Kidney (tissue), 13 donors: ENCODE measurements at regions not wholly inside any gene's neighbourhood (a gene's known extent, or its start where the extent isn't known, plus 50 kb on each side); places are given as distances from the start of the nearest gene placed in this dataset.
"Not testable (repeated sequence)": the region's sequence is repeated elsewhere in the genome, so short reads cannot be mapped to it uniquely, and the experiment has no call there.

Experiments used
- DNase-seq, 5 donors: peaks; one replicate each; pipeline ENCODE4 v3.0.0-alpha.2; 2013 to 2020
- FAIRE-seq: peaks from 2 replicates; lab custom pipeline; 2012; peaks lifted over from hg19 to GRCh38; lab: Jason Lieb, UNC
- H3K27ac ChIP-seq, 2 donors: one replicate each; pipeline ENCODE4 v1.7.0; 2013; ENCODE audit warnings: low read depth in 2 of 2, low read length in 2 of 2, inconsistent platforms in 1 of 2
- H3K27me3 ChIP-seq: one replicate; pipeline ENCODE4 v1.7.1; 2013; ENCODE audit warnings: low read length, inconsistent platforms; ENCODE audit not compliant: control insufficient read depth, insufficient read depth
- H3K36me3 ChIP-seq, 3 donors: one replicate each; pipeline versions ENCODE4 v1.7.0 to v1.7.1; 2013; ENCODE audit warnings: low read length in 3 of 3, control low read depth in 1 of 3, inconsistent platforms in 1 of 3; ENCODE audit not compliant: insufficient read depth in 3 of 3, control insufficient read depth in 2 of 3
- H3K4me1 ChIP-seq, 3 donors: one replicate each; pipeline versions ENCODE4 v1.7.0 to v1.7.1; 2013; ENCODE audit warnings: low read length in 3 of 3, inconsistent platforms in 1 of 3, low read depth in 1 of 3; ENCODE audit not compliant: control insufficient read depth in 2 of 3, insufficient read depth in 2 of 3
- H3K4me3 ChIP-seq, 3 donors: one replicate each; pipeline versions ENCODE4 v1.7.0 to v1.8.1; 2013; ENCODE audit warnings: low read length in 3 of 3, control low read depth in 1 of 3, inconsistent platforms in 1 of 3
- H3K9ac ChIP-seq, 3 donors: one replicate each; pipeline versions ENCODE4 v1.7.0 to v1.7.1; 2013; ENCODE audit warnings: low read length in 3 of 3, control low read depth in 1 of 3, inconsistent platforms in 1 of 3
- H3K9me3 ChIP-seq, 3 donors: one replicate each; pipeline versions ENCODE4 v1.7.0 to v1.7.1; 2013; ENCODE audit warnings: low read length in 3 of 3, control low read depth in 1 of 3, inconsistent platforms in 1 of 3; ENCODE audit not compliant: control insufficient read depth in 2 of 3, insufficient read depth in 1 of 3
- intact Hi-C: fragments of 100-400 bp; cut with DNase I; formaldehyde crosslinking; loops from one replicate; pipeline ENCODE4 v1.11.1; 2022
- TF ChIP-seq, protein P1 (sequence below): IDR thresholded peaks from 3 replicates; pipeline ENCODE4 v1.5.1; 2012; ENCODE audit warnings: mild to moderate bottlenecking, moderate library complexity, borderline replicate concordance; ENCODE audit not compliant: insufficient read depth; ENCODE audit errors: extremely low read depth
- donor health status: control.
- donor health status: control.
- donor health status: control.
- donor health status: control.
- donor health status: control.
- donor health status: DM: yes; HTN: yes; CAD: no.
- donor health status: Normal renal cell carcinoma (clear cell type).

DNA sequence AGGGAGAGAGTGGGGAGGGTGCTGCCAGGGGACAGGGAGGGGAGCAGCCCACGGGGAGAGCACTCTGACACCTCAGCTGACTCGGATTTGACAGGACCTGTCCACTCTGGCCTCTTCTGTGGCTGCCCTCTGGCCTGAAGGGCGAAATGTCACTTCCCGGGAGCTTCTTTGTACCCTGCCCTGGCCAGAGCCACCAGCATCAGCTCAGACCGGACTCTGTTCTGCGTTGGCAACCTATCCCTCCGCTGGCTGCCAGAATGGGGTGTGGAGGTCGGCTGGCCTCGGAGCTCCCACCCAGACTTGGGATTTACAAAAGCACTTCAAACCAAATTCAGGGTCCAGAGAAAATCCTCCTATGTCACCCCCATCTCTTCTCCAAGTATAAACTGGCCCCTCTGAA, 336.7 kb upstream of the FRG2C start:
- FAIRE-seq (no peak), DNase-seq (no peak)
- intact Hi-C loops: no loop called here
- no peaks in the 10 kb centered on the region for H3K27me3 ChIP-seq
- H3K27ac ChIP-seq: no peak overlapping the region
- H3K9ac ChIP-seq: no peak overlapping the region
- TF ChIP-seq, protein P1, sequence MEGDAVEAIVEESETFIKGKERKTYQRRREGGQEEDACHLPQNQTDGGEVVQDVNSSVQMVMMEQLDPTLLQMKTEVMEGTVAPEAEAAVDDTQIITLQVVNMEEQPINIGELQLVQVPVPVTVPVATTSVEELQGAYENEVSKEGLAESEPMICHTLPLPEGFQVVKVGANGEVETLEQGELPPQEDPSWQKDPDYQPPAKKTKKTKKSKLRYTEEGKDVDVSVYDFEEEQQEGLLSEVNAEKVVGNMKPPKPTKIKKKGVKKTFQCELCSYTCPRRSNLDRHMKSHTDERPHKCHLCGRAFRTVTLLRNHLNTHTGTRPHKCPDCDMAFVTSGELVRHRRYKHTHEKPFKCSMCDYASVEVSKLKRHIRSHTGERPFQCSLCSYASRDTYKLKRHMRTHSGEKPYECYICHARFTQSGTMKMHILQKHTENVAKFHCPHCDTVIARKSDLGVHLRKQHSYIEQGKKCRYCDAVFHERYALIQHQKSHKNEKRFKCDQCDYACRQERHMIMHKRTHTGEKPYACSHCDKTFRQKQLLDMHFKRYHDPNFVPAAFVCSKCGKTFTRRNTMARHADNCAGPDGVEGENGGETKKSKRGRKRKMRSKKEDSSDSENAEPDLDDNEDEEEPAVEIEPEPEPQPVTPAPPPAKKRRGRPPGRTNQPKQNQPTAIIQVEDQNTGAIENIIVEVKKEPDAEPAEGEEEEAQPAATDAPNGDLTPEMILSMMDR: no peak
- H3K4me3 ChIP-seq: no peak overlapping the region
- H3K9me3 ChIP-seq: no peaks in the 10 kb centered on the region
- no peaks in the 10 kb centered on the region for H3K4me1 ChIP-seq
- H3K36me3 ChIP-seq: no peaks in the 10 kb centered on the region

DNA sequence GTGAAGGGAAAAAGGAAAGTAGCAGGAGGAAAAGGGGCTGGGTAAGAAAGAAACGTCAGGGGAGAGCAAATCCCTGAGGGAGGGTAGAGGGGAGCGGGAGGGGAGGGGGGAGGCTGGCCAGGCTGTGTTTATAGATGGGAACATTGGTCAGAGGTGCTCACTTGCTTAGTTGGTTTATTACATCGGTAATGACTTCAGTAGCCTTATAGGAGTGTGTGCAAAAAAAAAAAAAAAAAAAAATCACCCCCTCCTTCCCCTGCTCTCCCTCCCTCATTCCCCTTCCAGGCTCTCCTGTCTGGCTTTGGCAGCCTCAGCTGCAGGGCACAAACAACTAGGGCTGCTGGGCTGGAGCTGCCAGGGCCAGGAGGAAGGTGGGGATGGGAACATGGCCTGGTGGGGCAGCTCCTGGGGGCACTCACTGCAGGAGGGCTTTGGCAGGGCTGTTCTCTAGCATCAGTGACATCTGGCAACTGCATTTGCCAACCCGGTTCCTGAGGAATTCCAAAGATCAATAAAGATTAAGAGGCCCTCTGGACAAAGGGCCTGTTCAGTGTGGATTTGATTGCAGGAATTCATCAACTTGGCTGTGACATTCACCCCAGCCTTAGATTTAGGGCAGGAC, 334.5 kb upstream of the FRG2C start:
- no peak overlapping the region for H3K27ac ChIP-seq
- intact Hi-C loops: no loop called here
- H3K9ac ChIP-seq: no peak overlapping the region
- no peak overlapping the region for H3K4me3 ChIP-seq
- DNase-seq: no peak
- no peaks in the 10 kb centered on the region for H3K36me3 ChIP-seq
- no peaks in the 10 kb centered on the region for H3K9me3 ChIP-seq
- no peak for FAIRE-seq
- no peaks in the 10 kb centered on the region for H3K4me1 ChIP-seq
- TF ChIP-seq, protein P1: no peak
- no peaks in the 10 kb centered on the region for H3K27me3 ChIP-seq

DNA sequence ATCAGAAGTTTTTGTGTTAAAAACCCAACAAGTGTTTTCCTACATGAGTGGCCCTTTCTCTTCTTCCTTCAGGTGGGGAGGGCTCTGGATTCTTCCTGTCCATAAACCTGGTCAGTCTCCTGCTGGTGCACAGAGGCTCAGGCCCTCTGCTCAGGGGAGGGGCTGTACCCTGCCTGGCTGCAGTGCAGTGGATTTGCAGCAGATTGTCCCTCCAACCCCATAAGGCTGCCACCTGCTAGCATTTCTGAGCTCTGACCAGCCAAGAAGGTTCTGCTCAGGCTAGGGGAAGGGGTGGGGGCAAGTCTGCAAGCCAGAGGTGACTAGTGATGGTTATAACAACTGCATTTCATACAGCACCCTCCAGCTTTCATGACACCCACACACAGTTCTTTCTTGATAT, 333.7 kb upstream of the FRG2C start:
- H3K27ac ChIP-seq, H3K36me3 ChIP-seq, intact Hi-C loops, DNase-seq, H3K4me1 ChIP-seq, H3K9ac ChIP-seq, H3K4me3 ChIP-seq, H3K9me3 ChIP-seq, H3K27me3 ChIP-seq, FAIRE-seq: not testable (repeated sequence)

DNA sequence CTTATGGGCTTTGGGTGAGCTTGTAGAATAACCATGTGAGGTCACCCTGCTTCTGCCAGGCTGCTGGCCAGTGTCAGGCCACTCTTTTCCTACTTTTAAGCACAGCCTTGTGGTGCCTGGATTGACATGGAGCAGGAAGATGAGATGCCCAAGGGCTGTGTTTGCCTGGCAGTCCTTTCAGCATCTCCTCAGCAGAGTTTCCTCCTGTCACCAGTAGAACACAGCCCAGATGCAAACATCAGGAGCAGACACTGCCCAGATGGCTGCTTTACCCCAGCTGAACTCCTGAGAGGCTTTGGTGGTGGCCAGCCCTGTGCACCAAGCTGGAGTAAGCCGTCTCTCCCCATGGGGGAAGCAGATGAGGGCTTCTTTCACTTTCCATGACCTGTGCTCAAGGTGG, 332.0 kb upstream of the FRG2C start:
- H3K9me3 ChIP-seq, FAIRE-seq, H3K9ac ChIP-seq, intact Hi-C loops, H3K4me3 ChIP-seq, H3K27ac ChIP-seq, H3K4me1 ChIP-seq, DNase-seq, H3K36me3 ChIP-seq, H3K27me3 ChIP-seq: not testable (repeated sequence)
